ENCODE measurements at regions not wholly inside any gene's neighbourhood (a gene's known extent, or its start where the extent isn't known, plus 50 kb on each side); places are given as distances from the start of the nearest gene placed in this dataset.

DNA sequence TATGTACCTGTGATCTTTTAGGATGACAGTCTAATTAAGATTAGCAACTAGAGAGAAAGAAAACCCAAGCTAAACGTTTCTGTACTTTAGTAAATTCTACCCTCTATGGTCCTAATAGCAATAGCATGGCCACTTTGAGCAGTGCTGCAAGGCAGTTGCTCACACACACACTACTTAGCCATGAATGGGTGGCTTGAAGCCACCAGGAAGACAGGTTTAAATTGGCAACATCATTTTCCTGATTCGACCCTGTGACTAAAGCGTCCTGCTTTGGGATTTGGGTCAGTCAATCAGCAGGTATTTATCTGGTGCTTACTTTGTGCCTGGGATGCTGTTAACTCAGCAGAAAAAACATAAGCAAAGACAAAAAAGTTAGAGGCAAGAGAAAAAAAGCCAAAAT, 150.6 kb downstream of the ARRDC3 start:
- H3K4me3 ChIP-seq (ENCODE audit: control insufficient read depth, low read depth, low read length), result no peak overlapping the region
- TF ChIP-seq, protein P1, sequence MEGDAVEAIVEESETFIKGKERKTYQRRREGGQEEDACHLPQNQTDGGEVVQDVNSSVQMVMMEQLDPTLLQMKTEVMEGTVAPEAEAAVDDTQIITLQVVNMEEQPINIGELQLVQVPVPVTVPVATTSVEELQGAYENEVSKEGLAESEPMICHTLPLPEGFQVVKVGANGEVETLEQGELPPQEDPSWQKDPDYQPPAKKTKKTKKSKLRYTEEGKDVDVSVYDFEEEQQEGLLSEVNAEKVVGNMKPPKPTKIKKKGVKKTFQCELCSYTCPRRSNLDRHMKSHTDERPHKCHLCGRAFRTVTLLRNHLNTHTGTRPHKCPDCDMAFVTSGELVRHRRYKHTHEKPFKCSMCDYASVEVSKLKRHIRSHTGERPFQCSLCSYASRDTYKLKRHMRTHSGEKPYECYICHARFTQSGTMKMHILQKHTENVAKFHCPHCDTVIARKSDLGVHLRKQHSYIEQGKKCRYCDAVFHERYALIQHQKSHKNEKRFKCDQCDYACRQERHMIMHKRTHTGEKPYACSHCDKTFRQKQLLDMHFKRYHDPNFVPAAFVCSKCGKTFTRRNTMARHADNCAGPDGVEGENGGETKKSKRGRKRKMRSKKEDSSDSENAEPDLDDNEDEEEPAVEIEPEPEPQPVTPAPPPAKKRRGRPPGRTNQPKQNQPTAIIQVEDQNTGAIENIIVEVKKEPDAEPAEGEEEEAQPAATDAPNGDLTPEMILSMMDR (IDR thresholded peaks at IDR 0.05; ENCODE audit: control insufficient read depth, insufficient read depth, low read depth, low read length, missing control alignments), result no peak
- no peak for DNase-seq (ENCODE audit: low read depth)

DNA sequence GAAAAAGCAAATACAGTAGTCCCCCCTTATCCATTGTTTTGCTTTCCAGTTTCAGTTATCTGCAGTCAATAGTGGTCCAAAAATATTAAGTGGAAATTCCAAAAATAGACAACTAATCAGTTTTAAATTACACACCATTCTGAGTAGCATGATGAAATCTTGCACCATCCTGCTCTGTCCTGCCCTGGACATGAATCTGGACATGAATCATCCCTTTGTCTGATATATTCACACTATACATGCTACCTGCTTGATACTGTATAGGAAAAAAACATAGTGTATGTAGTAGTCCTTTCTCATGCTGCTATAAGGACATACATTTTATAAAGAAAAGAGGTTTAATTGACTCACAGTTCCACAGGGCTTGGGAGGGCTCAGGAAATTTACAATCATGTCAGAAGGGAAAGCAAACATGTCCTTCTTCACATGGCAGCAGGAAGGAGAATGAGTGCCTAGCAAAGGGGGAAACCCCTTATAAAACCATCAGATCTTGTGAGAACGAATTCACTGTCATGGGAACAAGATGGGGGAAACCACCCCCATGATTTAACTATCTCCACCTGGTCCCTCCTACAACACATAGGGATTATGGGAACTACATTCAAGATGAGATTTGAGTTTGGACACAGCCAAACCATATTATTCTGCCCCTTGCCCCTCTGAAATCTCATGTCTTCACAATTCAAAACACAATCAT, 153.9 kb downstream of the ARRDC3 start:
- no peak overlapping the region for H3K4me3 ChIP-seq (ENCODE audit: control insufficient read depth, low read depth, low read length)
- TF ChIP-seq, protein P1 (IDR thresholded peaks at IDR 0.05; ENCODE audit: control insufficient read depth, insufficient read depth, low read depth, low read length, missing control alignments), result no peak
- DNase-seq (ENCODE audit: low read depth), result peak; percentile 14

DNA sequence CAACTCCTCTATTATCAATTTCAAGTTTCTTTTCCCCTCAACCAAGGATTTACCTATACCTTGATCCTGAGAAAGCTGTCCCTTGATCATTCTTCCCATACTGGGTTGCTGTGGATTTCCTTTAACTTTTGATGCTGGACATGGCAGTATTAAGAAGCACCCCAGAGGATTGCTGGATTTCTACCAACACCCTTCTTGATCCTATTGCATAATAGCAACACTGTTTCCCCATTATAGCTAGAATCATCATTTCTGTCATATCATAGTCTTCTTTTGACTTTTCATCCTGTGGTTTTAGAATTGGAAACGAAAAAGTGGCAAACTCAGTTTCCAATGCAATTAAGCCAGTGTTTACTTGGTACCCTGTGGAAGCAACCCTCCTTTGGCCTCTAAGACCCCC, 154.9 kb downstream of the ARRDC3 start:
- no peak for DNase-seq (ENCODE audit: low read depth)
- TF ChIP-seq, protein P1 (IDR thresholded peaks at IDR 0.05; ENCODE audit: control insufficient read depth, insufficient read depth, low read depth, low read length, missing control alignments), result no peak

DNA sequence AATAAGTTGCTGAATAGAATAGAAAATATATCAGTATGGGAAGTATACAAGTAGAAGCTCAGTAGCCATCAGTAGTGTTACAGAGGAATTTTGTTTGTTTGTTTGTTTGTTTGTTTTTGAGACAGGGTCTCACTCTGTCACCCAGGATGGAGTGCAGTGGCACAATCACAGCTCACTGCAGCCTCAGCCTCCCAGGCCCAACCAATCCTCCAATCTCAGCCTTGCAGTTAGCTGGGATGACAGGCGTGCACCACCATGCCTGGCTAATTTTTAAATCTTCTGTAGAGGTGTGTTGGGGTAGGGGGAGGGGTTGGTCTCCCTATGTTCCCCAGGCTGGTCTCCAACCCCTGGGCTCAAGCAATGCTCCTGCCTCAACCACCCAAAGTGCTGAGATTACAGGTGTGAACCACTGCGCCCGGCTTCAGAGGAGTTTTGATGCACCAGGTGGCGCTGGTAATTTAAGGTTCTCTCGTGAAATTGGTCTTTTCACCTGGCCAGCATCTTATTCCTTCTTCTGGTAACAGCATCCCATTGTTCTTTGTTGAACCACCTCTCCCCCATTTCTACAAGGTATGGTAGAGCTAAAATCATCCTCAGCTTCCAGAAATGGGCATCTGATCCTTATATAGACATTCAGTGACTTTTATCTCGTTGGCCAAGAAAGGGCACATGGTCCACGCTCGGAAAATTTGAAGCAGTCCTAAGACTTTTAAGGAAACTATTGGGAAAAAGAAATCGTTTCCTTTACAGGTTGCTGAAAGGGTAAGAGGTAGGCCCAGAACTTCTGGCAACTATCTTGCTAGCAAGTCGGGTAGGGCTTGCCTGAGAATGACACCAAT, 157.1 kb downstream of the ARRDC3 start:
- TF ChIP-seq, protein P1 (IDR thresholded peaks at IDR 0.05; ENCODE audit: control insufficient read depth, insufficient read depth, low read depth, low read length, missing control alignments), result peak; percentile 21
- H3K4me3 ChIP-seq (ENCODE audit: control insufficient read depth, low read depth, low read length), result no peak overlapping the region
- no peak for DNase-seq (ENCODE audit: low read depth)

More for the DNA sequence above, 154.9 kb downstream of the ARRDC3 start:
- no peak overlapping the region for H3K4me3 ChIP-seq (ENCODE audit: control insufficient read depth, low read depth, low read length)

DNA sequence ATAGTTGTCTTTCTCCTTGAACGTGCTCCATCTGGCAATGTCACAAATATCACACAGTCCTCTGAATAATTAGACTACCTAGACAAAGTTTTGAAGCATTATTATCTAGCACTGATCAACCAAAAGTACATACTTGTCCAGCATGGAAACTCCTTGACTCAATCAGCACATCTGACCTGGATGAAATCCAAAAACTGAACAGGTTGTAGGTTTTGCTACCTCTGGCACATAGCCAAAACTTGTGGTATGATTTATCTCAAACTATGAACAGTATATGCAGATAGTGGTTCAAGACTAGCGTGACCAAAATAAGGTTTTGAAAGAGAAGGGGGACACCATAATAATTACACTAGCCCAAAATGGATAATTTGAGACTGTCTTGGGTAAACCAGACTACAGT, 158.1 kb downstream of the ARRDC3 start:
- no peak overlapping the region for H3K4me3 ChIP-seq (ENCODE audit: control insufficient read depth, low read depth, low read length)
- no peak for DNase-seq (ENCODE audit: low read depth)
- TF ChIP-seq, protein P1 (IDR thresholded peaks at IDR 0.05; ENCODE audit: control insufficient read depth, insufficient read depth, low read depth, low read length, missing control alignments), result no peak

DNA sequence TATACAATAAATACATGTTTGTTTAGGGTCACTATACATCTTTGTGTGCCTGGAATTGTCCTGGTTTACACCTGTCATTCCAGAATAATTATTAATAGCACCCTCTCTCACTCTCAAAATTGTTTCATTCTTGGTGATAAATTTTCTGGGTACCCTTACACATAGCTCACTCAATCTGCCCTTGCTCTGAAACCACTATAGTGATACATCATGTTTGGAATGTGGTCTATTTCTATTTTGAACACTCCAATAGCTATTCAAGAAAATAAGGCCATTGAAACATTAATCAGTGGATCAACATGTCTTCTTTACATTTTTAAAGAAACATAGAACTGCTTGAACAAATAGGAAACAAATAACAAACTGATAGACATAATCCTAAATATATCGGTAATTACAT, 158.7 kb downstream of the ARRDC3 start:
- TF ChIP-seq, protein P1 (IDR thresholded peaks at IDR 0.05; ENCODE audit: control insufficient read depth, insufficient read depth, low read depth, low read length, missing control alignments), result no peak
- H3K4me3 ChIP-seq (ENCODE audit: control insufficient read depth, low read depth, low read length), result no peak overlapping the region
- DNase-seq (ENCODE audit: low read depth), result no peak
